Panc1 (cell line): ENCODE measurements at regions not wholly inside any gene's neighbourhood (a gene's known extent, or its start where the extent isn't known, plus 50 kb on each side); places are given as distances from the start of the nearest gene placed in this dataset.

Experiments
- ATAC-seq: fragments of 200-7000 bp; cut with Tn5 transposase; 2 replicates; pipeline ENCODE4 v1.9.1; 2020; ENCODE audit warnings: mild to moderate bottlenecking, moderate library complexity
- BruUV-seq: library from RNA; stranded (reverse); fragments of 400-500 nt; replicated peaks from 2 replicates; lab custom pipeline; 2021; lab: Mats Ljungman, UMichigan
- CTCF ChIA-PET: fragments of 300-600 bp; sonication (Branson Sonifier 250); formaldehyde crosslinking; loops from one replicate; lab custom pipeline; 2022; ENCODE audit warnings: antibody characterized with exemption; lab: Charles Lee
- POLR2A ChIA-PET: fragments of 300-600 bp; sonication (Branson Sonifier 250); formaldehyde crosslinking; loops from one replicate; lab custom pipeline; 2022; ENCODE audit warnings: antibody characterized with exemption; lab: Charles Lee
- DNase-seq: peaks from one replicate; pipeline ENCODE4 v3.0.0-alpha.2; 2010; ENCODE audit warnings: low read depth, low spot score
- H3K27ac ChIP-seq: 2 replicates; pipeline ENCODE4 v1.5.1; 2011; ENCODE audit warnings: mild to moderate bottlenecking, low read length, inconsistent platforms
- H3K27me3 ChIP-seq: fragments of 200-500 bp; sonication (Bioruptor generic); 2 replicates; pipeline ENCODE4 v1.6.0; 2014; ENCODE audit warnings: low read length, inconsistent platforms; ENCODE audit not compliant: control insufficient read depth, insufficient read depth
- H3K36me3 ChIP-seq: fragments of 200-500 bp; sonication (Bioruptor generic); 2 replicates; pipeline ENCODE4 v1.5.1; 2014; ENCODE audit warnings: inconsistent platforms, mild to moderate bottlenecking, low read length, moderate library complexity; ENCODE audit not compliant: control insufficient read depth, insufficient read depth
- H3K4me1 ChIP-seq: 2 replicates; pipeline ENCODE4 v1.5.1; 2011; ENCODE audit warnings: inconsistent platforms, mild to moderate bottlenecking, low read length, moderate library complexity; ENCODE audit not compliant: control insufficient read depth, insufficient read depth
- H3K4me3 ChIP-seq, 2 experiments: 2 replicates each; pipeline ENCODE4 v1.5.1; 2011 to 2012; ENCODE audit warnings: low read depth in 2 of 2, low read length in 2 of 2, mild to moderate bottlenecking in 2 of 2, inconsistent platforms in 1 of 2, moderate library complexity in 1 of 2
- H3K9me3 ChIP-seq: fragments of 200-500 bp; sonication (Bioruptor generic); 2 replicates; pipeline ENCODE4 v1.5.1; 2014; ENCODE audit warnings: low read depth, mild to moderate bottlenecking, inconsistent platforms, low read length, moderate library complexity; ENCODE audit not compliant: control insufficient read depth, insufficient read depth
- POLR2AphosphoS5 ChIP-seq: IDR thresholded peaks from 2 replicates; pipeline ENCODE4 v1.6.1; 2012; ENCODE audit warnings: mild to moderate bottlenecking, low read depth, low read length, moderate library complexity
- SIN3A ChIP-seq: IDR thresholded peaks from 2 replicates; pipeline ENCODE4 v1.6.1; 2012; ENCODE audit warnings: low read depth, mild to moderate bottlenecking, low read length, moderate library complexity, borderline replicate concordance; ENCODE audit not compliant: insufficient read depth
- TCF7L2 ChIP-seq: IDR thresholded peaks from 2 replicates; pipeline ENCODE4 v1.6.1; 2011; ENCODE audit warnings: mild to moderate bottlenecking, low read depth, low read length, inconsistent platforms
- in situ Hi-C: cut with HindIII; loops from 2 replicates; pipeline ENCODE4 v1.10.0; 2016; ENCODE audit warnings: low sequenced_read_pairs, low pct_unique_long_range_greater_than_20kb
- intact Hi-C: fragments of 100-400 bp; cut with micrococcal nuclease; formaldehyde crosslinking; loops from one replicate; pipeline ENCODE4 v1.10.0; 2022; ENCODE audit not compliant: unreplicated experiment
- TF ChIP-seq, protein P1 (sequence below): fragments of 450-650 bp; IDR thresholded peaks from 2 replicates; pipeline ENCODE4 v1.5.1; 2017; ENCODE audit warnings: mild to moderate bottlenecking
- TF ChIP-seq, protein P2 (sequence below), 2 experiments: IDR thresholded peaks; 2 replicates each; pipeline ENCODE4 v1.6.1; 2011 to 2012; ENCODE audit warnings: low read depth in 2 of 2, control low read depth in 1 of 2, low read length in 1 of 2, mild to moderate bottlenecking in 1 of 2, moderate library complexity in 1 of 2; ENCODE audit not compliant: insufficient read depth in 1 of 2

DNA sequence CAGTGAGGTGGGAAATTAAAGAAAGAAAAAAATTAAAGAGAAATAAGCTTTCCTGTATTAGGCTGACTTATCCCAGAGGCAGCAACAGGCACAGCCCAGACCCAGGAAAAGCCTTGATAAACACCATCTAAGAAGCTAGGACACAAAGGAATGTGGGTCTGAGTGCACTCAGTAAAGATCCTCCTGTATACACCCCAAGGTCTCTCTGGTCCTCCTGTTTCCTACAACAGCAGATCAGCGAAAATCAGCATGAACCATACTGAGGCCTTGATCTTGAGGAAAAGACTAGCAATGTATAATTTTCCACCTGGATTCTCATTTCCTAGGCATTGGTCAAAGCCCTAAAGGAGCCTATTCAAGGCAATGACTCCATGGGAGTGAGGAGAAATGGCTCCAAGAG, 486.3 kb upstream of the CCDC196 start:
- Histone ChIP-seq H3K9me3 (no peaks in the 10 kb centered on the region), H3K4me1 (no peaks in the 10 kb centered on the region), H3K27ac (no peak overlapping the region), H3K27me3 (no peaks in the 10 kb centered on the region; the same call in 1 of the 2 replicates), H3K4me3 (no peak overlapping the region), H3K36me3 (no peaks in the 10 kb centered on the region)
- intact Hi-C loops (no loop called here), in situ Hi-C loops (no loop called here)
- DNase-seq, result no peak
- CTCF ChIA-PET, result no interaction called here
- ATAC-seq, result no peak
- TF ChIP-seq, protein P1, sequence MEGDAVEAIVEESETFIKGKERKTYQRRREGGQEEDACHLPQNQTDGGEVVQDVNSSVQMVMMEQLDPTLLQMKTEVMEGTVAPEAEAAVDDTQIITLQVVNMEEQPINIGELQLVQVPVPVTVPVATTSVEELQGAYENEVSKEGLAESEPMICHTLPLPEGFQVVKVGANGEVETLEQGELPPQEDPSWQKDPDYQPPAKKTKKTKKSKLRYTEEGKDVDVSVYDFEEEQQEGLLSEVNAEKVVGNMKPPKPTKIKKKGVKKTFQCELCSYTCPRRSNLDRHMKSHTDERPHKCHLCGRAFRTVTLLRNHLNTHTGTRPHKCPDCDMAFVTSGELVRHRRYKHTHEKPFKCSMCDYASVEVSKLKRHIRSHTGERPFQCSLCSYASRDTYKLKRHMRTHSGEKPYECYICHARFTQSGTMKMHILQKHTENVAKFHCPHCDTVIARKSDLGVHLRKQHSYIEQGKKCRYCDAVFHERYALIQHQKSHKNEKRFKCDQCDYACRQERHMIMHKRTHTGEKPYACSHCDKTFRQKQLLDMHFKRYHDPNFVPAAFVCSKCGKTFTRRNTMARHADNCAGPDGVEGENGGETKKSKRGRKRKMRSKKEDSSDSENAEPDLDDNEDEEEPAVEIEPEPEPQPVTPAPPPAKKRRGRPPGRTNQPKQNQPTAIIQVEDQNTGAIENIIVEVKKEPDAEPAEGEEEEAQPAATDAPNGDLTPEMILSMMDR, result no peak
- TF ChIP-seq, protein P2, sequence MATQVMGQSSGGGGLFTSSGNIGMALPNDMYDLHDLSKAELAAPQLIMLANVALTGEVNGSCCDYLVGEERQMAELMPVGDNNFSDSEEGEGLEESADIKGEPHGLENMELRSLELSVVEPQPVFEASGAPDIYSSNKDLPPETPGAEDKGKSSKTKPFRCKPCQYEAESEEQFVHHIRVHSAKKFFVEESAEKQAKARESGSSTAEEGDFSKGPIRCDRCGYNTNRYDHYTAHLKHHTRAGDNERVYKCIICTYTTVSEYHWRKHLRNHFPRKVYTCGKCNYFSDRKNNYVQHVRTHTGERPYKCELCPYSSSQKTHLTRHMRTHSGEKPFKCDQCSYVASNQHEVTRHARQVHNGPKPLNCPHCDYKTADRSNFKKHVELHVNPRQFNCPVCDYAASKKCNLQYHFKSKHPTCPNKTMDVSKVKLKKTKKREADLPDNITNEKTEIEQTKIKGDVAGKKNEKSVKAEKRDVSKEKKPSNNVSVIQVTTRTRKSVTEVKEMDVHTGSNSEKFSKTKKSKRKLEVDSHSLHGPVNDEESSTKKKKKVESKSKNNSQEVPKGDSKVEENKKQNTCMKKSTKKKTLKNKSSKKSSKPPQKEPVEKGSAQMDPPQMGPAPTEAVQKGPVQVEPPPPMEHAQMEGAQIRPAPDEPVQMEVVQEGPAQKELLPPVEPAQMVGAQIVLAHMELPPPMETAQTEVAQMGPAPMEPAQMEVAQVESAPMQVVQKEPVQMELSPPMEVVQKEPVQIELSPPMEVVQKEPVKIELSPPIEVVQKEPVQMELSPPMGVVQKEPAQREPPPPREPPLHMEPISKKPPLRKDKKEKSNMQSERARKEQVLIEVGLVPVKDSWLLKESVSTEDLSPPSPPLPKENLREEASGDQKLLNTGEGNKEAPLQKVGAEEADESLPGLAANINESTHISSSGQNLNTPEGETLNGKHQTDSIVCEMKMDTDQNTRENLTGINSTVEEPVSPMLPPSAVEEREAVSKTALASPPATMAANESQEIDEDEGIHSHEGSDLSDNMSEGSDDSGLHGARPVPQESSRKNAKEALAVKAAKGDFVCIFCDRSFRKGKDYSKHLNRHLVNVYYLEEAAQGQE (IDR thresholded peaks at IDR 0.05; ENCODE audit: insufficient read depth in 1 of 2, low read depth in 2 of 2, low read length in 1 of 2), result no peak
- TF ChIP-seq POLR2AphosphoS5 (no peak), SIN3A (no peak), TCF7L2 (no peak)
- BruUV-seq, result no TSS peak
- POLR2A ChIA-PET, result no interaction called here

DNA sequence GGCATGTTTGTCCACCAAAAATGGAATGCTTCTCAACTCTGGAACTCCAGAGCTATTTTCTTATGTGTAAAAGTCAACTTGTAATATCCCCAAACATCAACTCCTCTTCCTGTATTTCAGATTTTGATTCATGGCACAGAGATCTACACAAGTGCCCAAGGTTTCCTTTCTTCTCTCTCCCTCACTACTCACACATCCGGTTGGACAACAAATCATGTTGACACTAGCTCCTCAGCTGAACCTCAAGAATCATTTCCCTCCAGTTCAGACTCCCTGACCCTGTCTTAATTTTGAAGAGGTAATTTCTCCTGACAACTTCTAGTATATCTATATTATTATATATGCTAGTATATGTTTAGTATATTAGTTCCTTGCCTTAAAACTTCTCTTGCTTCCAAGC, 485.4 kb upstream of the CCDC196 start:
- DNase-seq, result no peak
- H3K36me3 ChIP-seq, result no peaks in the 10 kb centered on the region

More for the DNA sequence above, 485.4 kb upstream of the CCDC196 start:
- intact Hi-C loops (no loop called here), in situ Hi-C loops (no loop called here)
- POLR2A ChIA-PET, result no interaction called here
- CTCF ChIA-PET, result no interaction called here
- no peak for ATAC-seq
- no peak for TF ChIP-seq SIN3A
- TF ChIP-seq POLR2AphosphoS5, result no peak
- TF ChIP-seq, protein P1, result no peak
- TF ChIP-seq, protein P2 (IDR thresholded peaks at IDR 0.05; ENCODE audit: insufficient read depth in 1 of 2, low read depth in 2 of 2, low read length in 1 of 2), result no peak
- no peak for TF ChIP-seq TCF7L2
- Histone ChIP-seq H3K27me3 (no peaks in the 10 kb centered on the region; the same call in 1 of the 2 replicates), H3K4me1 (no peaks in the 10 kb centered on the region), H3K9me3 (no peaks in the 10 kb centered on the region), H3K27ac (no peak overlapping the region), H3K4me3 (no peak overlapping the region)
- BruUV-seq, result no TSS peak
